ENCODE measurements at regions not wholly inside any gene's neighbourhood (a gene's known extent, or its start where the extent isn't known, plus 50 kb on each side); places are given as distances from the start of the nearest gene placed in this dataset.

GRCh38 chr12:107436376-107436775 lies 249.2 kb upstream of the PWP1 start:
- Histone ChIP-seq H3F3A (ENCODE audit: insufficient read depth) (no peaks in the 10 kb centered on the region), H3K27ac (no peak overlapping the region), H3K9ac (no peak overlapping the region), H3K9me3 (ENCODE audit: low read depth) (no peaks in the 10 kb centered on the region), H3K27me3 (replicated peaks; ENCODE audit: insufficient read depth) (no peaks in the 10 kb centered on the region), H2AFZ (no peak overlapping the region), H3K4me3 (no peak overlapping the region), H4K20me1 (ENCODE audit: insufficient read depth) (no peaks in the 10 kb centered on the region), H3K9me2 (ENCODE audit: insufficient read depth) (no peaks in the 10 kb centered on the region), H3K36me3 (ENCODE audit: low read depth) (no peaks in the 10 kb centered on the region), H3K79me2 (ENCODE audit: insufficient read depth) (no peaks in the 10 kb centered on the region), H3K4me1 (ENCODE audit: insufficient read depth) (0 out of 2 replicates have a peak, but pooled peaks cover 4% of the 10 kb centered on the region), H3K4me2 (ENCODE audit: unreplicated experiment) (no peak overlapping the region)
- 77 to 80% methylated on average over 5 of the region's 5 CpGs for WGBS, 2 experiments (ENCODE audit: low coverage in 1 of 2, low lambda C conversion rate in 2 of 2, missing lambda C conversion rate in 2 of 2)
- in situ Hi-C loops (cut with MboI) = no loop called here
- TF ChIP-seq EZH2 (IDR thresholded peaks at IDR 0.05; ENCODE audit: insufficient read depth, poor library complexity, severe bottlenecking) (no peak), EZH2phosphoT487 (IDR thresholded peaks at IDR 0.05; ENCODE audit: insufficient read depth, low read depth) (no peak)
- peak; percentile 72 for DNase-seq

GRCh38 chr12:107436836-107437235 lies 248.8 kb upstream of the PWP1 start:
- H2AFZ ChIP-seq = no peak overlapping the region
- H4K20me1 ChIP-seq (ENCODE audit: insufficient read depth) = no peaks in the 10 kb centered on the region
- H3K4me2 ChIP-seq (ENCODE audit: unreplicated experiment) = no peak overlapping the region
- no peaks in the 10 kb centered on the region for H3F3A ChIP-seq (ENCODE audit: insufficient read depth)
- H3K27ac ChIP-seq = no peak overlapping the region
- no peaks in the 10 kb centered on the region for H3K27me3 ChIP-seq (replicated peaks; ENCODE audit: insufficient read depth)
- no peak overlapping the region for H3K9ac ChIP-seq
- 96 to 97% methylated on average over 4 of the region's 4 CpGs for WGBS, 2 experiments (ENCODE audit: low coverage in 1 of 2, low lambda C conversion rate in 2 of 2, missing lambda C conversion rate in 2 of 2)
- no peak for DNase-seq
- no peaks in the 10 kb centered on the region for H3K79me2 ChIP-seq (ENCODE audit: insufficient read depth)
- H3K9me3 ChIP-seq (ENCODE audit: low read depth) = no peaks in the 10 kb centered on the region
- no peaks in the 10 kb centered on the region for H3K36me3 ChIP-seq (ENCODE audit: low read depth)
- H3K4me1 ChIP-seq (ENCODE audit: insufficient read depth) = 0 out of 2 replicates have a peak, but pooled peaks cover 8% of the 10 kb centered on the region
- H3K9me2 ChIP-seq (ENCODE audit: insufficient read depth) = no peaks in the 10 kb centered on the region
- no peak for TF ChIP-seq EZH2 (IDR thresholded peaks at IDR 0.05; ENCODE audit: insufficient read depth, poor library complexity, severe bottlenecking)
- TF ChIP-seq EZH2phosphoT487 (IDR thresholded peaks at IDR 0.05; ENCODE audit: insufficient read depth, low read depth) = no peak
- H3K4me3 ChIP-seq = no peak overlapping the region
- in situ Hi-C loops (cut with MboI) = no loop called here

- no peaks in the 10 kb centered on the region for H4K20me1 ChIP-seq (ENCODE audit: insufficient read depth)
- 92 to 93% methylated on average over 6 of the region's 6 CpGs for WGBS, 2 experiments (ENCODE audit: low coverage in 1 of 2, low lambda C conversion rate in 2 of 2, missing lambda C conversion rate in 2 of 2)
- H3K27ac ChIP-seq = no peak overlapping the region
- no peaks in the 10 kb centered on the region for H3K9me3 ChIP-seq (ENCODE audit: low read depth)
- no peaks in the 10 kb centered on the region for H3K27me3 ChIP-seq (replicated peaks; ENCODE audit: insufficient read depth)
- H3K4me3 ChIP-seq = no peak overlapping the region
- no peaks in the 10 kb centered on the region for H3K9me2 ChIP-seq (ENCODE audit: insufficient read depth)
- H3K4me2 ChIP-seq (ENCODE audit: unreplicated experiment) = no peak overlapping the region
- H3K79me2 ChIP-seq (ENCODE audit: insufficient read depth) = no peaks in the 10 kb centered on the region
- H3K9ac ChIP-seq = no peak overlapping the region
- H3F3A ChIP-seq (ENCODE audit: insufficient read depth) = no peaks in the 10 kb centered on the region
- no peak overlapping the region for H2AFZ ChIP-seq
- in situ Hi-C loops (cut with MboI) = no loop called here
- 0 out of 2 replicates have a peak, but pooled peaks cover 12% of the 10 kb centered on the region for H3K4me1 ChIP-seq (ENCODE audit: insufficient read depth)
- TF ChIP-seq EZH2phosphoT487 (IDR thresholded peaks at IDR 0.05; ENCODE audit: insufficient read depth, low read depth) (no peak), EZH2 (IDR thresholded peaks at IDR 0.05; ENCODE audit: insufficient read depth, poor library complexity, severe bottlenecking) (no peak)
- DNase-seq = no peak
- H3K36me3 ChIP-seq (ENCODE audit: low read depth) = no peaks in the 10 kb centered on the region
These were observed 247.6 kb upstream of the PWP1 start for GRCh38 chr12:107437954-107438353.

GRCh38 chr12:107439026-107439738 lies 246.4 kb upstream of the PWP1 start:
- Histone ChIP-seq H2AFZ (no peak overlapping the region), H3K9ac (no peak overlapping the region), H3K4me3 (no peak overlapping the region), H3K9me3 (ENCODE audit: low read depth) (no peaks in the 10 kb centered on the region), H3K4me1 (ENCODE audit: insufficient read depth) (0 out of 2 replicates have a peak, but pooled peaks cover 12% of the 10 kb centered on the region), H3K9me2 (ENCODE audit: insufficient read depth) (no peaks in the 10 kb centered on the region), H3K27me3 (replicated peaks; ENCODE audit: insufficient read depth) (no peaks in the 10 kb centered on the region), H3K27ac (no peak overlapping the region), H3K79me2 (ENCODE audit: insufficient read depth) (no peaks in the 10 kb centered on the region), H3F3A (ENCODE audit: insufficient read depth) (no peaks in the 10 kb centered on the region), H3K36me3 (ENCODE audit: low read depth) (no peaks in the 10 kb centered on the region), H4K20me1 (ENCODE audit: insufficient read depth) (no peaks in the 10 kb centered on the region), H3K4me2 (ENCODE audit: unreplicated experiment) (no peak overlapping the region)
- in situ Hi-C loops (cut with MboI) = no loop called here
- TF ChIP-seq EZH2phosphoT487 (IDR thresholded peaks at IDR 0.05; ENCODE audit: insufficient read depth, low read depth) = no peak
- no peak for TF ChIP-seq EZH2 (IDR thresholded peaks at IDR 0.05; ENCODE audit: insufficient read depth, poor library complexity, severe bottlenecking)
- 94 to 97% methylated on average over 7 to 8 of the region's 8 CpGs for WGBS, 2 experiments (ENCODE audit: low coverage in 1 of 2, low lambda C conversion rate in 2 of 2, missing lambda C conversion rate in 2 of 2)
- DNase-seq = no peak

Data from GM23248 (cell line).